ENCODE measurements at regions not wholly inside any gene's neighbourhood (a gene's known extent, or its start where the extent isn't known, plus 50 kb on each side); places are given as distances from the start of the nearest gene placed in this dataset.

GRCh38 chr18:76052227-76052595 is 442.8 kb downstream of the ZNF516 start:
- TF ChIP-seq CTCF (IDR thresholded peaks at IDR 0.05) = no peak
- no peak for TF ChIP-seq POLR2A (IDR thresholded peaks at IDR 0.05)
- TF ChIP-seq EP300 (IDR thresholded peaks at IDR 0.05) = no peak
- no peak for TF ChIP-seq POLR2AphosphoS5 (IDR thresholded peaks at IDR 0.05)
